IMR-90 (cell line): ENCODE measurements at regions not wholly inside any gene's neighbourhood (a gene's known extent, or its start where the extent isn't known, plus 50 kb on each side); places are given as distances from the start of the nearest gene placed in this dataset.

Experiments used
- ATAC-seq: fragments of 200-7000 bp; cut with Tn5 transposase; 2 replicates; pipeline ENCODE4 v1.9.1; 2020; ENCODE audit warnings: low read depth, mild to moderate bottlenecking, moderate library complexity
- BruUV-seq: library from RNA; stranded (reverse); fragments of 400-500 nt; replicated peaks from 2 replicates; lab custom pipeline; 2021; lab: Mats Ljungman, UMichigan
- CTCF ChIA-PET: fragments of 300-600 bp; formaldehyde crosslinking; extraction: SDS; loops from one replicate; lab custom pipeline; 2021; ENCODE audit warnings: antibody characterized with exemption; lab: Yijun Ruan, JAX
- POLR2A ChIA-PET: fragments of 300-600 bp; sonication (Branson Sonifier 250); formaldehyde crosslinking; loops from one replicate; lab custom pipeline; 2022; ENCODE audit warnings: antibody characterized with exemption; ENCODE audit not compliant: unreplicated experiment; lab: Charles Lee
- DNase-seq: peaks from one replicate; pipeline ENCODE4 v3.0.0; 2013
- H2AFZ ChIP-seq: replicated peaks from 2 replicates; pipeline ENCODE3; 2013; ENCODE audit warnings: low read length, mild to moderate bottlenecking; ENCODE audit not compliant: poor library complexity
- H2AK5ac ChIP-seq: 2 replicates; pipeline ENCODE4 v1.6.1; 2013; ENCODE audit warnings: low read depth, low read length, inconsistent platforms
- H2AK9ac ChIP-seq: replicated peaks from 2 replicates; pipeline ENCODE3; 2013; ENCODE audit warnings: mild to moderate bottlenecking, low read depth, low read length, moderate library complexity; ENCODE audit not compliant: poor library complexity
- H2BK120ac ChIP-seq: 2 replicates; pipeline ENCODE4 v1.6.1; 2013; ENCODE audit warnings: low read depth, low read length, inconsistent platforms
- H2BK15ac ChIP-seq: 3 replicates; pipeline ENCODE4 v1.6.1; 2013; ENCODE audit warnings: low read depth, low read length, inconsistent platforms
- H2BK20ac ChIP-seq: 2 replicates; pipeline ENCODE4 v1.6.1; 2013; ENCODE audit warnings: low read depth, mild to moderate bottlenecking, inconsistent platforms, low read length, moderate library complexity
- H2BK5ac ChIP-seq: 2 replicates; pipeline ENCODE4 v1.6.1; 2013; ENCODE audit warnings: mild to moderate bottlenecking, low read depth, low read length, inconsistent platforms; ENCODE audit not compliant: poor library complexity, severe bottlenecking
- H3K14ac ChIP-seq: replicated peaks from 2 replicates; pipeline ENCODE4 v1.6.1; 2013; ENCODE audit warnings: low read depth, low read length, inconsistent platforms
- H3K18ac ChIP-seq: 2 replicates; pipeline ENCODE4 v1.6.1; 2013; ENCODE audit warnings: low read depth, low read length, control low read depth
- H3K23ac ChIP-seq: 2 replicates; pipeline ENCODE4 v1.6.1; 2013; ENCODE audit warnings: low read depth, low read length, inconsistent platforms
- H3K27ac ChIP-seq: 2 replicates; pipeline ENCODE4 v1.5.1; 2013; ENCODE audit warnings: mild to moderate bottlenecking, control low read depth, low read length; ENCODE audit not compliant: insufficient read depth
- H3K27me3 ChIP-seq: 2 replicates; pipeline ENCODE4 v1.6.1; 2013; ENCODE audit warnings: low read length; ENCODE audit not compliant: control insufficient read depth, insufficient read depth
- H3K36me3 ChIP-seq: 2 replicates; pipeline ENCODE4 v1.6.1; 2013; ENCODE audit warnings: low read length, mixed read lengths; ENCODE audit not compliant: control insufficient read depth, insufficient read depth
- H3K4ac ChIP-seq: 2 replicates; pipeline ENCODE4 v1.6.1; 2013; ENCODE audit warnings: low read depth, low read length, inconsistent platforms
- H3K4me1 ChIP-seq: 2 replicates; pipeline ENCODE4 v1.6.1; 2013; ENCODE audit warnings: low read length, mixed read lengths; ENCODE audit not compliant: control insufficient read depth, insufficient read depth
- H3K4me2 ChIP-seq: 2 replicates; pipeline ENCODE4 v1.6.1; 2013; ENCODE audit warnings: low read depth, mild to moderate bottlenecking, control low read depth, low read length, moderate library complexity
- H3K4me3 ChIP-seq: 2 replicates; pipeline ENCODE4 v1.5.1; 2013; ENCODE audit warnings: low read depth, mild to moderate bottlenecking, control low read depth, low read length, moderate library complexity; ENCODE audit not compliant: insufficient read depth
- H3K56ac ChIP-seq: 2 replicates; pipeline ENCODE4 v1.6.1; 2013; ENCODE audit warnings: low read length, inconsistent platforms; ENCODE audit not compliant: insufficient read depth; ENCODE audit errors: extremely low read depth
- H3K79me1 ChIP-seq, 2 experiments: 2 replicates each; pipeline ENCODE4 v1.6.1; 2013; ENCODE audit warnings: low read length in 2 of 2, inconsistent platforms in 1 of 2, low read depth in 1 of 2
- H3K9ac ChIP-seq: 2 replicates; pipeline ENCODE4 v1.6.1; 2013; ENCODE audit warnings: low read depth, low read length, control low read depth
- H3K9me1 ChIP-seq: 2 replicates; pipeline ENCODE4 v1.6.1; 2013; ENCODE audit warnings: low read length, inconsistent platforms; ENCODE audit not compliant: insufficient read depth
- H3K9me3 ChIP-seq: 2 replicates; pipeline ENCODE4 v1.6.1; 2013; ENCODE audit warnings: low read length; ENCODE audit not compliant: control insufficient read depth, insufficient read depth
- H4K20me1 ChIP-seq: 2 replicates; pipeline ENCODE4 v1.6.1; 2013; ENCODE audit warnings: low read length, inconsistent platforms; ENCODE audit not compliant: insufficient read depth
- H4K5ac ChIP-seq: 2 replicates; pipeline ENCODE4 v1.6.1; 2013; ENCODE audit warnings: mild to moderate bottlenecking, low read depth, low read length, control low read depth
- H4K8ac ChIP-seq, 2 experiments: 2 replicates each; pipeline ENCODE4 v1.6.1; 2013; ENCODE audit warnings: low read depth in 2 of 2, low read length in 2 of 2, control low read depth in 1 of 2, inconsistent platforms in 1 of 2
- H4K91ac ChIP-seq: 2 replicates; pipeline ENCODE4 v1.6.1; 2013; ENCODE audit warnings: low read depth, low read length, inconsistent platforms; ENCODE audit not compliant: insufficient read depth
- BHLHE40 ChIP-seq: fragments of 150-350 bp; IDR thresholded peaks from 2 replicates; pipeline ENCODE4 v1.6.1; 2016; ENCODE audit warnings: mild to moderate bottlenecking, low read depth, low read length
- CEBPB ChIP-seq: IDR thresholded peaks from 2 replicates; pipeline ENCODE4 v1.6.1; 2012; ENCODE audit warnings: low read depth, low read length, improper control_type of control experiment
- CHD1 ChIP-seq: IDR thresholded peaks from 2 replicates; pipeline ENCODE4 v1.6.1; 2012; ENCODE audit warnings: low read depth, low read length, improper control_type of control experiment
- ELK1 ChIP-seq: fragments of 150-350 bp; IDR thresholded peaks from 2 replicates; pipeline ENCODE4 v1.6.1; 2016; ENCODE audit warnings: low read depth, mild to moderate bottlenecking, low read length, moderate library complexity, borderline replicate concordance
- FOS ChIP-seq: fragments of 150-350 bp; IDR thresholded peaks from 2 replicates; pipeline ENCODE4 v1.6.1; 2016; ENCODE audit warnings: low read depth, low read length
- MAZ ChIP-seq: IDR thresholded peaks from 2 replicates; pipeline ENCODE4 v1.6.1; 2012; ENCODE audit warnings: low read depth, mild to moderate bottlenecking, low read length, improper control_type of control experiment, moderate library complexity, borderline replicate concordance
- MXI1 ChIP-seq: IDR thresholded peaks from 2 replicates; pipeline ENCODE4 v1.6.1; 2012; ENCODE audit warnings: low read depth, mild to moderate bottlenecking, low read length, moderate library complexity, borderline replicate concordance
- NFE2L2 ChIP-seq: fragments of 150-350 bp; IDR thresholded peaks from 2 replicates; pipeline ENCODE4 v1.6.1; 2016; ENCODE audit warnings: low read depth, mild to moderate bottlenecking, low read length
- POLR2A ChIP-seq: IDR thresholded peaks from 2 replicates; pipeline ENCODE4 v1.6.1; 2012; ENCODE audit warnings: mild to moderate bottlenecking, low read depth, low read length
- RAD21 ChIP-seq: IDR thresholded peaks from 2 replicates; pipeline ENCODE4 v1.6.1; 2012; ENCODE audit warnings: low read length, improper control_type of control experiment
- RCOR1 ChIP-seq: IDR thresholded peaks from 2 replicates; pipeline ENCODE4 v1.6.1; 2012; ENCODE audit warnings: mild to moderate bottlenecking, low read length, improper control_type of control experiment; ENCODE audit not compliant: insufficient replicate concordance
- RFX5 ChIP-seq: IDR thresholded peaks from 2 replicates; pipeline ENCODE4 v1.8.0; 2012; ENCODE audit warnings: low read depth, mild to moderate bottlenecking, low read length, moderate library complexity
- SMC3 ChIP-seq: fragments of 150-350 bp; IDR thresholded peaks from 2 replicates; pipeline ENCODE4 v1.6.1; 2016; ENCODE audit warnings: low read depth, mild to moderate bottlenecking, antibody characterized with exemption, low read length, moderate library complexity
- USF2 ChIP-seq: fragments of 150-350 bp; IDR thresholded peaks from 2 replicates; pipeline ENCODE4 v1.6.1; 2017; ENCODE audit warnings: mild to moderate bottlenecking, antibody characterized with exemption, low read length, low read depth
- WGBS, 2 experiments: methylation state at CpG; one replicate each; pipeline versions ENCODE4 v1.1.5 to v1.1.7; 2013; ENCODE audit warnings: missing lambda C conversion rate in 2 of 2; ENCODE audit not compliant: insufficient read length in 1 of 2; ENCODE audit errors: extremely low coverage in 2 of 2; 5-methylcytosine and 5-hydroxymethylcytosine counted together
- dilution Hi-C: fragments of 300-500 bp; cut with HindIII; formaldehyde crosslinking; loops from one replicate; pipeline ENCODE4 v1.14.3; 2018; ENCODE audit warnings: low sequenced_read_pairs; ENCODE audit not compliant: unreplicated experiment
- in situ Hi-C: fragments of 300-500 bp; cut with MboI; formaldehyde crosslinking; loops from 3 replicates; pipeline ENCODE4 v1.14.3; 2019; ENCODE audit warnings: low sequenced_read_pairs, inconsistent platforms, mixed read lengths
- intact Hi-C: fragments of 100-400 bp; cut with micrococcal nuclease; formaldehyde crosslinking; loops from 2 replicates; pipeline ENCODE4 v1.10.0; 2022

GRCh38 chr2:215621381-215621780, 185.5 kb upstream of the FN1 start:
- Histone ChIP-seq H2BK5ac (no peak overlapping the region), H3K18ac (peak overlapping the region; percentile 25; the same call in 1 of the 2 replicates), H3K27ac (no peak overlapping the region), H2BK20ac (no peak overlapping the region), H2BK120ac (no peak overlapping the region), H4K8ac (no peak overlapping the region), H3K9me1 (peaks cover 7% of the 10 kb centered on the region), H4K5ac (no peak overlapping the region), H2AFZ (no peak overlapping the region), H3K14ac (no peak overlapping the region), H4K20me1 (no peaks in the 10 kb centered on the region), H2AK9ac (no peak overlapping the region), H3K36me3 (no peaks in the 10 kb centered on the region), H3K56ac (no peak overlapping the region), H3K27me3 (no peaks in the 10 kb centered on the region), H2AK5ac (no peak overlapping the region), H3K4me1 (peaks cover 17% of the 10 kb centered on the region), H3K23ac (no peak overlapping the region), H3K9me3 (no peaks in the 10 kb centered on the region), H3K9ac (no peak overlapping the region), H3K79me1 (no peaks in the 10 kb centered on the region), H4K91ac (no peak overlapping the region), H3K4ac (peak overlapping the region; percentile 38; the same call in 1 of the 2 replicates), H3K4me2 (no peak overlapping the region), H3K4me3 (no peak overlapping the region), H2BK15ac (0 out of 3 replicates have a peak overlapping the region, but pooled peaks have one; percentile 79)
- in situ Hi-C loops (no loop called here), dilution Hi-C loops (no loop called here), intact Hi-C loops (loop anchor here (5.0 kb wide), 1 partner anchor 159 kb away; no protein-coding TSS in a partner anchor)
- no CpG with 5 or more reads among the region's 2 CpGs for WGBS, 2 experiments
- ATAC-seq (no peak), DNase-seq (no peak)
- no peak for TF ChIP-seq MXI1
- TF ChIP-seq RCOR1, result no peak
- no peak for TF ChIP-seq POLR2A
- no peak for TF ChIP-seq ELK1
- no peak for TF ChIP-seq MAZ
- TF ChIP-seq BHLHE40, result no peak
- TF ChIP-seq USF2, result no peak
- no peak for TF ChIP-seq RFX5
- TF ChIP-seq FOS, result no peak
- no peak for TF ChIP-seq CEBPB
- no peak for TF ChIP-seq SMC3
- TF ChIP-seq RAD21, result no peak
- TF ChIP-seq CHD1, result no peak
- TF ChIP-seq NFE2L2, result no peak
- ChIA-PET CTCF (interaction anchor here (0.6 kb wide), 2 partner anchors 181 to 192 kb away, joined by 3 to 4 read pairs; no protein-coding TSS in a partner anchor), POLR2A (no interaction called here)
- BruUV-seq, result no TSS peak
